Left hindlimb (tissue), 1 donor: ENCODE measurements at regions not wholly inside any gene's neighbourhood (a gene's known extent, or its start where the extent isn't known, plus 50 kb on each side); places are given as distances from the start of the nearest gene placed in this dataset.

Experiments
- DNase-seq: peaks from one replicate; pipeline ENCODE4 v3.0.0-alpha.2; 2018

- no peak for DNase-seq
Observed at GRCh38 chr2:151197184-151198108, 64.2 kb downstream of the RBM43 start.

DNA sequence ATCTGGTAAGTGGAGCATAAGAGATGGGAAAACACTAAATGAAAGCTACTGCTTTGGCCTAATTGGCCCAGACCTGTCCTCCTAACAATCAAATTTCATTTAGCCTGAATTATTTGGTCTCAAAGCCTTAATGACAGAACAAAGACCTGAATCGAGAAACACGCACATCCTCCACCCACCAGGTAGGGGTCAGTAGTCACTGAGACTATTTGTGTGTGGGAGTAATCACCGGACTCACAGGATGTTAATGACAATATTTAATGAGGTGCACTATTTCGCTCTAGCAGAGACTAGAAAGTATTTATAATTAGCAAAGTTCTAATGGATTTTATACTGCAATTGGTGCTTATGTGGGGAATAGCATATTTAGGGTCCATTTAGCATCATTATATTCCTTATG, 68.1 kb downstream of the RBM43 start:
- DNase-seq, result no peak

DNA sequence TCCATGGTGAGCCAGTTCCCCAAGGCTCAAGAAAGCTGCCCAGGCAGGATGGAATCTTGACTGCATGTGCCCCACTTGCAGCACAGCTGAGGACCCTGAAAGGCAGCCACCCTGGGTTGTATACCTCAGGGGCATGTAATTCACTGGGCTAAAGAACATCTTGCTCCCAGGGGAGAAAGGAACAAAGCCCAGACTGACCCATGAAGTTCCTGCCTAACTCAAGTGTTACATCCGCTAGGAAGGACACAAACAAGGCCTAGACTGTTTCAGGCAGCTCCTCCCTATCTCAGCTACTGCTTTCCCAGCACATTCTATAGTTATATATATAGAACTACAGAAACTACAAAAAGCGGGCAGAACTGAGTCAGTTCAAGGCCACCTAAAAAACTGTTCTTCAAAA, 69.0 kb downstream of the RBM43 start:
- no peak for DNase-seq

DNA sequence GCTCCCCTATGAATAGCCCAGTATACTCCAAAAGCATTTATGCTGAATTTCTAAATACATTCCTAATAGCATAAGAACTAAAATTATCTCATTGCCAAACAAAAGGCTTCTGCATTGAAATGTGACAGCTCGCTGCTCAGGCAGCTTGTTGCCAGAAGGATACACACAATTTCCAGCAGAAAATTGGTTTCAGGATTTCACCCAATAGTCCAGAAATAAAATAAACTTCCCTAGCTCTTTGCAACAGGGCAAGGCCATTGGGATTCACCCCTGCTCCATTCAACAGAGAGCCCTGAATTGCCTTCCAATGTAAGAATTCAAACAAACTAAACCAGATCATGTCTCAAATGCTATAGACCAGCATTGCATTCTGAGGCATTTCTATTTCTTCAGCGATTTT, 70.7 kb downstream of the RBM43 start:
- DNase-seq, result no peak

DNA sequence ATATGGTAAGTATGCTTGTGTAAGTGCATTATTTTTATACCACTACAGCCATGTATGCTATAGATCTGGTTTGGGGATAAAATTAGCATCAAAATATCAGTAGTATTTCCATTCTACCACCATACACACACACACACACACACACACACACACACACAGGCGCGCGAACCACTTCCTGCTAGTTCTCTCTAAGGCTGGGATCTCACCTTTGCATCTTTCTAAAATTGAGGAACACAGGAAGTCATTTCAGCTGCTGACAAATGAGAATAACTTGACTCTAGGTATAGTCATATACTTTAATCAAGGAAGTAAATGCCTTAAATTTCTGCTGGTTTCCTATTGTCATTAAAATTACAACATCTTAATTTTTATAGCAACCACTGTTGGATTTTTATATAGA, 72.5 kb downstream of the RBM43 start:
- no peak for DNase-seq

GRCh38 chr2:151186011-151186410, 75.7 kb downstream of the RBM43 start:
- no peak for DNase-seq

- no peak for DNase-seq
Observed at GRCh38 chr2:151182899-151183809, 78.5 kb downstream of the RBM43 start.

- DNase-seq, result no peak
Observed at GRCh38 chr2:151182396-151182795, 79.3 kb downstream of the RBM43 start.

GRCh38 chr2:151181524-151181923, 80.1 kb downstream of the RBM43 start:
- DNase-seq, result no peak

GRCh38 chr2:151180123-151180522, 81.5 kb downstream of the RBM43 start:
- DNase-seq, result no peak

DNA sequence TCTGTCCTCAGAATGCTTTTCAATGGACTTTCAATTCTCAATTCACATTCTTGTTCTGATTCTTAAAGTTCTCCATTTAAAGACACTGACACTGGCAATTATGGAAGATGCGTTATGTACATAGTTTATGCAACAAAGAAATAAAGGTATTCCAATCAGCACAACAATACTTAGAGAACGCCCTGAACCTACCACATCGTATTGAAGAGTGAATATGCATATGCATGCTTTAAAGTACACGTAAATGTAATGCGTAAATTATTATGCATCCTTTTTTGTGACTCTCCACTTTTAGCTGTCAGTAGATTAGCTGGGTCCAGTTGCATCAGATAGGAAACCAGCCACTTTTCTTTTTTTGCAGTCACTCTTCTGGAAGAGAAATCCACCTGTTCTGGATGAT, 83.5 kb downstream of the RBM43 start:
- no peak for DNase-seq

GRCh38 chr2:151177756-151178155, 83.9 kb downstream of the RBM43 start:
- no peak for DNase-seq

DNA sequence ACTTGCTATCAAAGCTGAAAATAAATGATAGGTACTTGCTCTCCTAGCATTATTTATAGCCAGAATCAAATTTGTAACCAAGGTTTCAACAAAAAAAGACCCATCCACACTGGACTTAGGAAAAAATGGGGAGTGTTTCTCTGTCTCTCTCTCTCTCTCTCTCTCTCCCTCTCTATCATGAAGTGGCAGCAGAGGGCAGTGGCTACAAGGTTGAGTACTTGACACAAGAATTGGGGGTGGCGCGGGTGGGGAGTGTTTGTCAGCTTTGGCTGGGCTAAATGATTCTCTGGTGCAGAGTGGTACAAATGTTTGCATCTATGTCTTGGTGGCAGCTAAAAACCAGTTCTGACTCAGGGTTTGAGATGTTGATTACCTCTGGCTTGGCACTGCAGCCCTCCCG, 85.0 kb downstream of the RBM43 start:
- no peak for DNase-seq

DNA sequence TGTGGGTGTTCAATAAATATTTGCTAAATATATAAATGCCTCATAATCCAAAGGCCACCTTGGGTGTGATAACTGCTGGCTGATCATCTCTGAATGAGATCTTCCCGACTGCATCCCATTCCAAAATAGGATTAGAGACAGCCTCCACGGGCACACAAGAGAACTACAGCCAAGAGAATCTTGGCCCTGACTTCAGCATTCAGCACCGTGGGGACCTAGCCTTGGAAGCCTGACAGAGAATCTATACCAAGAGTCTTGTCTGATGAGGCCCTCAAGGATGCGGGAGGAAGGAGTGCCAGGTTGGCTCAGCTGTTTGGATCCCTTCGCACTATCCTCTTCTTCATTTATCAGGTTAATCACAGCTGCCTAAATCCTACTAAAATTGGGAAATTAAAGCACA, 85.8 kb downstream of the RBM43 start:
- DNase-seq, result peak; percentile 34

GRCh38 chr2:151174127-151174526, 87.5 kb downstream of the RBM43 start:
- no peak for DNase-seq

DNA sequence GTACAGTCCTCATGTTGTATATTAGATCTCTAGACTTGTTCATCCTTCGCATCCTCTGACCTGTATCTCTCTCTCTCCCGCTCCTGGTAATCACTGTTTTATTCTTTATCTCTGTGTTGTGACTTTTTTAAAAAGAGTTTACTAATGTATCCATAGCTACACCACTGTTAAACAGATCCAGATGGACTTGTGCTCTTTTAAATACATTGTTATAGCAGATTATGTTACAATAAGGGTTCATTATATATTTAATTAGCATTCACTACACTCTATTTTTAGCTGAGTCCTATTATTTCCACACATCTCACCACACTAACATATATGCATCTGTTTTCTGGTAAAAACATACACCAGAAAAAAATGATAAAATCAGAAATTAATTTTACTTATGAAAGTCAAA, 90.5 kb downstream of the RBM43 start:
- no peak for DNase-seq

GRCh38 chr2:151166410-151166809, 95.3 kb downstream of the RBM43 start:
- DNase-seq, result no peak

GRCh38 chr2:151165105-151165684, 96.5 kb downstream of the RBM43 start:
- no peak for DNase-seq

- no peak for DNase-seq
Observed at GRCh38 chr2:151161821-151162551, 99.7 kb downstream of the RBM43 start.

DNA sequence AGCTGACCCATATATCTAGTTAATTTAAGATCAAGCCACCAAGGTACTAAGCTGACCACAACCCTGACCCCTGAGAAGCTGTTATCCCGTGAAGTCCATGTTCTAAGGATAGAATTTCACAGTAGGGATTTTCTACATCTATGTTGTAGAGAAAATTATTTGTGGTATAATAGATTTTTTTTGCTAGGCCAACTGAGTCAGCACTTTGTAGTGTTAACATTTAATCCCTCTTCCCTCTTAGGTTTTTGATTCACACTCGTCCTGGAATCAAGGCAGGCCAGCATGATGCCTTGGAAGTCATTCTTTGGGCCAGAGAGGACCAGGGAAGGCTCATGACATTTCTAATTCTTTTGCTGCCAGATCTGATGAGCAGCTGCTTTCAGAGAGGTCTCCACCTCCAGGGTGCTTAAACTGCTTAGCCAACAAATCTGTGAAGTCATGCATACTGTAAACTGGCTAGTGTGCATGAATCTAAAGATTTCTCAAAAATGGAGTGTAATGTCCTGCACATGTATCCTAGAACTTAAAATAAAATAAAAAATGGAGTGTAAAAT, 102.5 kb downstream of the RBM43 start:
- DNase-seq, result no peak

GRCh38 chr2:151157000-151157735, 104.5 kb downstream of the RBM43 start:
- DNase-seq, result no peak

- no peak for DNase-seq
Observed at GRCh38 chr2:151156431-151156830, 105.2 kb downstream of the RBM43 start.
